CD14-positive monocyte (primary cell): ENCODE measurements at regions not wholly inside any gene's neighbourhood (a gene's known extent, or its start where the extent isn't known, plus 50 kb on each side); places are given as distances from the start of the nearest gene placed in this dataset.

Source experiments
- DNase-seq, 3 donors: peaks; one replicate each; pipeline ENCODE4 v3.0.0-alpha.2; 2011 to 2022
- H2AFZ ChIP-seq: 2 replicates; pipeline ENCODE4 v1.6.0; 2012; ENCODE audit warnings: mild to moderate bottlenecking, low read depth, low read length, inconsistent platforms; ENCODE audit not compliant: insufficient read depth, poor library complexity, severe bottlenecking
- H3K27ac ChIP-seq, 2 donors: 1 replicate in 1 of 2; 2 replicates in 1 of 2; pipeline ENCODE4 v1.5.1; 2012 to 2013; ENCODE audit warnings: low read length in 2 of 2, control low read depth in 1 of 2, inconsistent platforms in 1 of 2, low read depth in 1 of 2, mild to moderate bottlenecking in 1 of 2
- H3K27me3 ChIP-seq, 2 donors: one replicate each; pipeline versions ENCODE4 v1.6.0 to v1.6.1; 2011 to 2013; ENCODE audit warnings: low read length in 2 of 2; ENCODE audit not compliant: control insufficient read depth in 2 of 2, insufficient read depth in 2 of 2
- H3K36me3 ChIP-seq, 2 donors: replicated peaks in 1 of 2; 1 replicate in 1 of 2; 2 replicates in 1 of 2; pipeline versions ENCODE4 v1.5.1 to v1.6.1; 2012 to 2013; ENCODE audit warnings: low read length in 2 of 2, control low read depth in 1 of 2, inconsistent platforms in 1 of 2, mild to moderate bottlenecking in 1 of 2; ENCODE audit not compliant: insufficient read depth in 2 of 2, control insufficient read depth in 1 of 2
- H3K4me1 ChIP-seq, 2 donors: 1 replicate in 1 of 2; 2 replicates in 1 of 2; pipeline versions ENCODE4 v1.5.1 to v1.6.1; 2012 to 2013; ENCODE audit warnings: low read length in 2 of 2, control low read depth in 1 of 2, inconsistent platforms in 1 of 2, mild to moderate bottlenecking in 1 of 2, moderate library complexity in 1 of 2; ENCODE audit not compliant: insufficient read depth in 2 of 2, control insufficient read depth in 1 of 2
- H3K4me2 ChIP-seq: replicated peaks from 2 replicates; pipeline ENCODE3; 2012; ENCODE audit warnings: low read length, moderate library complexity, mild to moderate bottlenecking; ENCODE audit not compliant: poor library complexity, severe bottlenecking; ENCODE audit errors: extremely low read depth
- H3K4me3 ChIP-seq, 3 experiments: fragments of 200-600 bp in 1 of 3; sonication (generic) in 1 of 3; replicated peaks in 1 of 3; 1 replicate in 2 of 3; 2 replicates in 1 of 3; pipeline ENCODE4 v1.5.1; 2011 to 2013; ENCODE audit warnings: low read length in 3 of 3, mild to moderate bottlenecking in 3 of 3, control low read depth in 2 of 3, low read depth in 2 of 3, inconsistent platforms in 1 of 3, moderate library complexity in 1 of 3
- H3K79me2 ChIP-seq: 2 replicates; pipeline ENCODE4 v1.6.0; 2012; ENCODE audit warnings: mild to moderate bottlenecking, control low read depth, inconsistent platforms, low read length, moderate library complexity; ENCODE audit not compliant: insufficient read depth
- H3K9ac ChIP-seq: 2 replicates; pipeline ENCODE4 v1.6.0; 2017; ENCODE audit warnings: low read length, mild to moderate bottlenecking; ENCODE audit not compliant: insufficient read depth, poor library complexity, severe bottlenecking
- H3K9me3 ChIP-seq, 2 donors: replicated peaks in 1 of 2; 1 replicate in 1 of 2; 2 replicates in 1 of 2; pipeline versions ENCODE4 v1.5.1 to v1.6.1; 2012 to 2013; ENCODE audit warnings: low read length in 2 of 2, control low read depth in 1 of 2; ENCODE audit not compliant: control insufficient read depth in 1 of 2, insufficient read depth in 1 of 2
- H4K20me1 ChIP-seq: 2 replicates; pipeline ENCODE4 v1.6.0; 2012; ENCODE audit warnings: mild to moderate bottlenecking, low read length, control low read depth, moderate library complexity; ENCODE audit not compliant: insufficient read depth
- H3K27ac Mint-ChIP-seq, 7 donors: one replicate each; pipeline ENCODE4 v1.8.0; 2020; ENCODE audit warnings: mild to moderate bottlenecking in 7 of 7, mixed read lengths in 7 of 7, moderate library complexity in 6 of 7, inconsistent platforms in 2 of 7
- H3K27me3 Mint-ChIP-seq, 3 donors: one replicate each; pipeline ENCODE4 v1.8.0; 2021 to 2022; ENCODE audit warnings: low read depth in 3 of 3, mild to moderate bottlenecking in 3 of 3, mixed read lengths in 3 of 3, moderate library complexity in 3 of 3, inconsistent platforms in 1 of 3
- H3K36me3 Mint-ChIP-seq, 2 donors: one replicate each; pipeline ENCODE4 v1.8.0; 2020; ENCODE audit warnings: mixed read lengths in 2 of 2, inconsistent platforms in 1 of 2, mild to moderate bottlenecking in 1 of 2
- H3K4me1 Mint-ChIP-seq: one replicate; pipeline ENCODE4 v1.8.0; 2020; ENCODE audit warnings: mild to moderate bottlenecking, mixed read lengths
- H3K4me3 Mint-ChIP-seq, 2 donors: one replicate each; pipeline ENCODE4 v1.8.0; 2020; ENCODE audit warnings: mild to moderate bottlenecking in 2 of 2, mixed read lengths in 2 of 2, moderate library complexity in 1 of 2
- H3K9me3 Mint-ChIP-seq, 7 donors: one replicate each; pipeline ENCODE4 v1.8.0; 2020 to 2022; ENCODE audit warnings: mixed read lengths in 7 of 7, mild to moderate bottlenecking in 6 of 7, moderate library complexity in 6 of 7, inconsistent platforms in 2 of 7
- CTCF ChIP-seq: fragments of 200-600 bp; IDR thresholded peaks from one replicate; pipeline ENCODE4 v1.8.0; 2022; ENCODE audit warnings: antibody characterized with exemption, mild to moderate bottlenecking
- whole genome bisulfite sequencing: methylation state at CpG from one replicate; pipeline ENCODE4 v1.1.5; 2013; ENCODE audit warnings: missing lambda C conversion rate; ENCODE audit not compliant: insufficient coverage; 5-methylcytosine and 5-hydroxymethylcytosine counted together
- intact Hi-C, 2 donors: fragments of 100-400 bp; cut with micrococcal nuclease; formaldehyde crosslinking; loops; one replicate each; pipeline versions ENCODE4 v1.15.0 to v1.15.1; 2023

- intact Hi-C loops: loop anchor here in 1 of 2 donors (10.0 kb wide), 3 partner anchors 156 to 406 kb away; partner anchors contain the start of gene TBL1XR1
- TF ChIP-seq CTCF: no peak
- H3K79me2 ChIP-seq: no peaks in the 10 kb centered on the region
- peaks cover 0 to 5% (median 0%) of the 10 kb centered on the region in 7 donors for H3K9me3 Mint-ChIP-seq
- peaks cover 69 to 77% of the 10 kb centered on the region in 2 donors for H3K4me1 ChIP-seq
- no peaks in the 10 kb centered on the region for H3K36me3 Mint-ChIP-seq
- H3K27me3 ChIP-seq: no peaks in the 10 kb centered on the region
- peaks cover 71% of the 10 kb centered on the region for H3K4me1 Mint-ChIP-seq
- no peak overlapping the region for H3K27ac Mint-ChIP-seq
- H3K27ac ChIP-seq: no peak overlapping the region
- H3K4me3 Mint-ChIP-seq: no peak overlapping the region
- no peak overlapping the region for H2AFZ ChIP-seq
- H3K4me3 ChIP-seq: no peak overlapping the region
- H3K9ac ChIP-seq: no peak overlapping the region
- DNase-seq: no peak
- H3K9me3 ChIP-seq: no peaks in the 10 kb centered on the region
- no peaks in the 10 kb centered on the region for H3K36me3 ChIP-seq
- no peak overlapping the region for H3K4me2 ChIP-seq
- H3K27me3 Mint-ChIP-seq: peaks cover 0 to 8% (median 2%) of the 10 kb centered on the region in 3 donors
- no peaks in the 10 kb centered on the region for H4K20me1 ChIP-seq
Observed at GRCh38 chr3:177601152-177601551, 403.9 kb upstream of the TBL1XR1 start.

- Mint-ChIP-seq H3K36me3 (no peaks in the 10 kb centered on the region), H3K27me3 (peaks cover 0 to 8% (median 2%) of the 10 kb centered on the region in 3 donors), H3K4me1 (peaks cover 61% of the 10 kb centered on the region), H3K27ac (peak overlapping the region; percentile 70 to 94 (median 86)), H3K4me3 (peak overlapping the region in 1 of 2 donors; percentile 56), H3K9me3 (peaks cover 0 to 5% (median 0%) of the 10 kb centered on the region in 7 donors)
- Histone ChIP-seq H4K20me1 (no peaks in the 10 kb centered on the region), H3K27ac (peak overlapping the region in 1 of 2 donors; percentile 42), H3K4me3 (peak overlapping the region in 1 of 3 experiments; percentile 15), H2AFZ (no peak overlapping the region), H3K9me3 (no peaks in the 10 kb centered on the region), H3K27me3 (no peaks in the 10 kb centered on the region), H3K36me3 (no peaks in the 10 kb centered on the region), H3K4me2 (peak overlapping the region; percentile 39), H3K9ac (no peak overlapping the region), H3K4me1 (peaks cover 60 to 65% of the 10 kb centered on the region in 2 donors), H3K79me2 (no peaks in the 10 kb centered on the region)
- no peak for TF ChIP-seq CTCF
- DNase-seq: peak in 2 of 3 donors; percentile 45 to 56
- 0% methylated on average over 1 of the region's 2 CpGs for WGBS
- intact Hi-C loops: loop anchor here in 1 of 2 donors (10.0 kb wide), 3 partner anchors 158 to 408 kb away; partner anchors contain the start of gene TBL1XR1
Observed at GRCh38 chr3:177602601-177603147, 405.4 kb upstream of the TBL1XR1 start.
